ENCODE measurements at regions not wholly inside any gene's neighbourhood (a gene's known extent, or its start where the extent isn't known, plus 50 kb on each side); places are given as distances from the start of the nearest gene placed in this dataset.

DNA sequence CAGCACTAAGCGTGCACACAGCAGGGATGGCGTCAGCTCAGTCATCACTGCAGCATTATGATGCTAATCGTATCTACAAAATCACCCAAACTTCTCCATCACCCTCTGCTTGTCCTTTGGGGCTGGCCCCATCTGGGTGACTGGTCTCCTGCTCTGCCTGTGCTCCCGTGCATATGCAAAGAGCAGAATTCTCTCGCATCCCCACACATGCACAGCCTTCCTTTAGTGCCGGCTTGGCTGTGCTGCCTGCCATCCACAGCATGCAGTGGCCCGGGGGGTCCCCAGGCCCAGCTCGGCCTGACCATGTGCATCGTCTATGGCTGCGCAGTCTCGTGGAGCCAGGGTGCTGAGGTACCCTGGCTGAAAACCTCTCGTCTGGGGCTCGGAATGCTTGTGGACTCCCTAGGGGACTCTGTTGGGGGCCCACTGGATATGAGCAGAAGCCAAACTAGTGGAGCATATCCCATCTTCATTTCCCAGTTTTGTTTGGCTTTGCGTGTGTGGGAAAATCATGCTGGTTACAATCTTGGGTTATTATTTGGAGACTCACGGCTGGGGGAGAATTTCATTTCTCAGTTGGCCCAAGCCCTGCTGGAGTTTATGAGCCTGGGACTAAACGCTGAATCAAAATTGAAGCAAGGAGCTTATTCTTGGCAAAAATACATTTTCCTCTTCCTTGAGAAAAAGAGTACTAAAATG is 70.9 kb upstream of the HS6ST1 start:
- Mint-ChIP-seq H3K27me3 (ENCODE audit: low read depth in 3 of 3) (peaks cover under 1 to 2% (median 2%) of the 10 kb centered on the region in 3 donors), H3K27ac (no peak overlapping the region), H3K4me3 (no peak overlapping the region), H3K9me3 (no peaks in the 10 kb centered on the region), H3K36me3 (no peaks in the 10 kb centered on the region), H3K4me1 (no peaks in the 10 kb centered on the region)
- DNase-seq, result no peak

DNA sequence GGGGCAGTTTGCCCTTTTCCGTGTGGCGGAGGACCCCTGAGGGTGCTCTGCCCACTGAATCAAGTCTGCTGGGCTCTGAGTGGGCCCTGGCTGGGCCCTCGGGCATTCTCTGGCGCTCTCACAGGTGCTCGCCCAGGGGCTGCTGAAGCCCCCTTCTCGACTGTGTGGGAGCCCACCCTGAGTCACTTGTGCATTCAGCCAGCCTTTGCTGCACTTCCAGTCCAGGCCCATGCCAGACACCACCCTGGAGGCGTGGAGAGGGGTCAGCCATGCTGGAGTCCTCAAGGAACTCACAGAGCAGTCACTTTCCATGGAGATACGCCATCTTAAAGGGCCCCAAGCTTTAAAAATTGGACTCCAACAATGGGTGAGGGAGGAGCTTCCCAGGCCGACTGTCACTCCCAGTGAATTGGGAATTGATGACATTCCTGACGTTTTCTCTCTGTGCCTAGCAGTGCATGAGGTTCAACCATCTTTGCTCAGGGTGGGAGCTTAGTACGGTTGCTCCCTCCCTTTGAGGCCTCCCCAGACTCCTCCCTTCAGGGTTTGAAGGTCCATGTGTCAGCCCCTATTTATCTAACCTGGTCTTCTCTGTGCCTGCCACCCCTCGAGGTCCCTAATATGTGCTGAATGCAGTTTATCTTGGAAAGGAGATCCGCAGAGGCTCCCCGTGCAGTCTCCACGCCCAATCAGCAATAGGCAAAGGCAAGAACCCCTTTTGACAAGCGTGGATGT is 71.8 kb upstream of the HS6ST1 start:
- H3K27ac Mint-ChIP-seq, result no peak overlapping the region
- H3K27me3 Mint-ChIP-seq (ENCODE audit: low read depth in 3 of 3), result peaks cover 0 to 2% (median 2%) of the 10 kb centered on the region in 3 donors
- no peak for DNase-seq
- no peak overlapping the region for H3K4me3 Mint-ChIP-seq
- no peaks in the 10 kb centered on the region for H3K4me1 Mint-ChIP-seq
- H3K9me3 Mint-ChIP-seq, result no peaks in the 10 kb centered on the region
- no peaks in the 10 kb centered on the region for H3K36me3 Mint-ChIP-seq

GRCh38 chr2:128390991-128391630 is 72.4 kb upstream of the HS6ST1 start:
- no peaks in the 10 kb centered on the region for H3K9me3 Mint-ChIP-seq
- H3K4me1 Mint-ChIP-seq, result no peaks in the 10 kb centered on the region
- H3K27me3 Mint-ChIP-seq (ENCODE audit: low read depth in 3 of 3), result peaks cover 0 to 2% (median 2%) of the 10 kb centered on the region in 3 donors
- H3K36me3 Mint-ChIP-seq, result no peaks in the 10 kb centered on the region
- H3K27ac Mint-ChIP-seq, result no peak overlapping the region
- DNase-seq, result no peak
- H3K4me3 Mint-ChIP-seq, result no peak overlapping the region

DNA sequence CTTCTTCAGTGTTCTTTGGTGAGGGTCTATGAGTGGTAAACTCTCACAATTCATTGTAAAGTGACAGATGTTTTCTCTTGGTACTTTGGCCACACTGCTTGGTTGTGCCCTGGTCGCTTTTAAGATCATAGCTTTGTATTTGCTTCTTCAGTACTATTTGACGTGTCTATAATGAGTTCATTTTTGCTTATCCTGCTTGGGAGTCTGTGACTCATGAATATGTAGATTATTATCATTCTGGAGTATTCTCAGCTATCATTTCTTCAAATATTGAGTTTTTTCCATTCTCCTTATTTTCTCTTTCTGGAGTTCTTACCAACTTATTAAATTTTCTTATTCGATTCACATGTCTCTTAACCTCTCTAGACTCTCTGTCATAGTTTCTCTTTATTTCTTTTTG is 73.0 kb upstream of the HS6ST1 start:
- H3K27ac Mint-ChIP-seq, result no peak overlapping the region

GRCh38 chr2:128392207-128392606 is 73.5 kb upstream of the HS6ST1 start:
- H3K9me3 Mint-ChIP-seq, result no peaks in the 10 kb centered on the region
- H3K27me3 Mint-ChIP-seq (ENCODE audit: low read depth in 3 of 3), result peaks cover 0 to 2% (median 2%) of the 10 kb centered on the region in 3 donors
- H3K4me3 Mint-ChIP-seq, result no peak overlapping the region
- H3K4me1 Mint-ChIP-seq, result no peaks in the 10 kb centered on the region
- H3K27ac Mint-ChIP-seq, result no peak overlapping the region
- DNase-seq, result no peak
- H3K36me3 Mint-ChIP-seq, result no peaks in the 10 kb centered on the region

More for the DNA sequence above, 73.0 kb upstream of the HS6ST1 start:
- no peak for DNase-seq
- no peaks in the 10 kb centered on the region for H3K36me3 Mint-ChIP-seq
- no peaks in the 10 kb centered on the region for H3K9me3 Mint-ChIP-seq
- no peak overlapping the region for H3K4me3 Mint-ChIP-seq
- H3K4me1 Mint-ChIP-seq, result no peaks in the 10 kb centered on the region
- H3K27me3 Mint-ChIP-seq (ENCODE audit: low read depth in 3 of 3), result peaks cover 0 to 2% (median 2%) of the 10 kb centered on the region in 3 donors

DNA sequence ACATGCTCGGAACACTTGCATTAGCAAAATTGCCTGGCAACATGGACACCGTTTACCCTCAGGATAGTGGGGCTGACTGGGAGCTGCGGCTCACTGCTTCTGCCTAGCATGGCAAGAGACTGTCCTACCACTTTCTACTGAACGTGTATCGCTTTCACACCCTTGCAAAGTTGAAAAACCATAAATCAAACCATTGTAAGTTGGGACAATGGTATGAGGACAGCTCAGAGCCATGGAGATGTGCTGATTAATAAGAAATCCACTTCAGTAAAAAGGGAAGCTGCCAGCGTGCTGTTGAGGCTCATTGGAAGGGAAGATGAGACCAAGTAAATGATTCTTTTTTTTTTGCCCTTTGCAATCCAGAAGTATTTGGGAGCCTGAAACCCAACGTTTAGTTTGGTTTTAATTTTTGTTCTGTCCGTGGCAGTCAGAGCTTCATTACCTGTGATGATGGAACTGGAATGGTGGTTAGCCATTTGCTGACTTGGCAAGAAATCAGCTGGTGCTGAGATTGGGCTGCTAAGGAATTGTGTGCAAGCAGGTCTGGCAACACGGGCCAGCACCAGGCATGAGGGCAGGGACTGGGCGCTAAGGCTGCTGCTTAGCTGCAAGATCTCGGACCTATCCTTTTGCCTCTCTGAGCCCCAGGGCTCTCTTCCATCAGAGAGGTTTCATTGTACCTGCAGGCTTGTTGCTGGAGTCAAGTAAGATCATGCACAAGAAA is 75.5 kb upstream of the HS6ST1 start:
- H3K36me3 Mint-ChIP-seq, result no peaks in the 10 kb centered on the region

DNA sequence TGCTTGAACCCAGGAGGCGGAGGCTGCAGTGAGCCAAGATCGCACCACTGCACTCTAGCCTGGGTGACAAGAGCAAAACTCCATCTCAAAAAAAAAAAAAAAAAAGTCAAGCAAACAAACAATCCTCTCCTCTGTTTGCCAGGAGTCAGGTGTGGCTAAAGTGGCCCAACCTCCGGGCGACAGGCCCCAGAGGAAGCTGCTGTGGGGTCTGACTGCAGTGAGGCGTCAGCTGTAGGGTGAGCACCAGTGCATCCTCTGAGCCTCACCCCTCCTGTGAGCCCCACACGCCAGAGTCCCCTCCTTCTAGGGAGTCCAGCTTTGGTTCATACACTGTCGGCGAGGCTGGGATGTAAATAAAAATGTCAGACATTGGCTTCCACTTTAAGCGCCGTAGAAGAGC is 76.5 kb upstream of the HS6ST1 start:
- no peak for DNase-seq
- Mint-ChIP-seq H3K36me3 (no peaks in the 10 kb centered on the region), H3K9me3 (no peaks in the 10 kb centered on the region), H3K4me1 (no peaks in the 10 kb centered on the region), H3K4me3 (no peak overlapping the region), H3K27me3 (ENCODE audit: low read depth in 3 of 3) (peaks cover 0 to 9% (median 3%) of the 10 kb centered on the region in 3 donors), H3K27ac (no peak overlapping the region)

More for the DNA sequence above, 75.5 kb upstream of the HS6ST1 start:
- Mint-ChIP-seq H3K4me3 (no peak overlapping the region), H3K9me3 (no peaks in the 10 kb centered on the region), H3K27me3 (ENCODE audit: low read depth in 3 of 3) (peaks cover 0 to 4% (median 3%) of the 10 kb centered on the region in 3 donors), H3K27ac (no peak overlapping the region), H3K4me1 (no peaks in the 10 kb centered on the region)
- no peak for DNase-seq

- Mint-ChIP-seq H3K4me3 (no peak overlapping the region), H3K36me3 (no peaks in the 10 kb centered on the region), H3K27ac (no peak overlapping the region), H3K4me1 (no peaks in the 10 kb centered on the region), H3K27me3 (ENCODE audit: low read depth in 3 of 3) (peaks cover 0 to 9% (median 3%) of the 10 kb centered on the region in 3 donors), H3K9me3 (no peaks in the 10 kb centered on the region)
- no peak for DNase-seq
Observed at GRCh38 chr2:128395640-128396499, 77.2 kb upstream of the HS6ST1 start.

DNA sequence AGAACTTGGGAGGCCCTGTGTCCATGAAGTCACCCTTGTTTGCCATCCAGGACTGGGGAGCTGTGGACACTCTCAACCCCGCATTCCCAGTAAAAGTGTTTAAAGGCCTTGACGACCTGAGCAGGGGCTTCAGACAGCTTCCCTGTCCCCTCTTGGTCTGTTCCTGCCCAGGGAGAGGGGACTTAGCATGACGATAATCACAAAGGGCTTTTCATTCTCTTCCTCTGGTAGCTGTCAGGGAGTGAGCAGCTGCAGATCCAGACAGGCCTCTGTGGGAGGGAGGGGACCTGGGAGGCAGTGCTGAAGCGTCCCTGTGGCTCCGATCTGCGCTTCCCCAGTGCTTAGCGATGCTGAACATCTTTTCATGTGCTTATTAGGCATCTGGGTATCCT is 77.8 kb upstream of the HS6ST1 start:
- H3K27me3 Mint-ChIP-seq (ENCODE audit: low read depth in 3 of 3), result peaks cover 0 to 9% (median 3%) of the 10 kb centered on the region in 3 donors
- H3K27ac Mint-ChIP-seq, result no peak overlapping the region
- H3K4me3 Mint-ChIP-seq, result no peak overlapping the region
- no peaks in the 10 kb centered on the region for H3K4me1 Mint-ChIP-seq
- no peaks in the 10 kb centered on the region for H3K36me3 Mint-ChIP-seq
- no peaks in the 10 kb centered on the region for H3K9me3 Mint-ChIP-seq
- DNase-seq, result no peak

DNA sequence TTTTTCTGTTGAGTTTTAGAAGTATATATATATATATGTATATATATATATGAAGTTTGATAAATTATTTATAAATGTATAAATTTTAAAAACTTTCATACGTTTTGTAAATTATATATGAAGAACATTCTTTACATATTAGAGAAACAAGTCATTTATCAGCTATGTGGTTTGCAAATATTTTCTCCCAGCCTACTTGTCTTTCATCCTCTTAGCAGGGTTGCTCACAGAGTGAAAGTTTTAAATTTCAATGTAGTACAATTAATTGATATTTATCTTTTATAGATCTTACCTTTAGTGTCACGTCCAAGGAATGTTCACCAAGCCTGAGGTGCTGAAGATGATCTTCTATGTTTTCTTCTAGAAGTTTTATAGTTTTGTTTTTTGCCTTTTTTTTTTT is 78.3 kb upstream of the HS6ST1 start:
- Mint-ChIP-seq H3K9me3 (no peaks in the 10 kb centered on the region), H3K4me3 (no peak overlapping the region), H3K36me3 (no peaks in the 10 kb centered on the region), H3K27me3 (ENCODE audit: low read depth in 3 of 3) (peaks cover 0 to 9% (median 3%) of the 10 kb centered on the region in 3 donors), H3K4me1 (no peaks in the 10 kb centered on the region), H3K27ac (no peak overlapping the region)
- no peak for DNase-seq

- Mint-ChIP-seq H3K27ac (no peak overlapping the region), H3K9me3 (no peaks in the 10 kb centered on the region), H3K4me1 (no peaks in the 10 kb centered on the region), H3K4me3 (no peak overlapping the region), H3K36me3 (no peaks in the 10 kb centered on the region), H3K27me3 (ENCODE audit: low read depth in 3 of 3) (peaks cover 1 to 18% (median 3%) of the 10 kb centered on the region in 3 donors)
- no peak for DNase-seq
Observed at GRCh38 chr2:128399256-128399655, 80.6 kb upstream of the HS6ST1 start.

DNA sequence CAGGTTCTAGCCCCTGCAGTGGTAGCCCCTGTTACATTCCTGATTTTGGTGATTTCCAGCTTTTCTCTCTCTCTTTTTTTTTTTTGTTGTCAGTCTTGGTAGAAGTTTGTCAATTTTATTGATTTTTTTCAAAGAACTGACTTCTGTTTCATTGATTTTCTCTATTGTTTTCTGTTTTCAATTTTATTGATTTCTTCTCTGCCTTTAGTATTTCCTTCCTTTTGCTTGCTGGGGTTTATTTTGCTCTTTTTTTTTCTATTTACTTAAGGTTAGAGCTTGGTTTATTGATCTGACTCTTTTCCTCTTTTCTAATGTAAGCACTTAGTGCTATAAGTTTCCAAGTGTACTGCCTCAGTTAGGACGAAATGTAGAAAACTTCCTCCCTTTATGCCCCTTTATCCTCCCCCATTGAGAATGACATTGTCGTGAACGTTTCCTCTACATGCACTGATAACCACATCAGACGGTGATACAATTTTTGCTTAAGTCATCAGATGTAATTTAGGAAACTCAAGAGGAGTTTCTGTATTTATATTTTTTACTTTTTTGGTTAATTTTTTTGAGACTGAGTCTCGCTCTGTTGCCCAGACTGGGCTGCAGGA is 81.1 kb upstream of the HS6ST1 start:
- Mint-ChIP-seq H3K27ac (no peak overlapping the region), H3K9me3 (no peaks in the 10 kb centered on the region), H3K4me1 (no peaks in the 10 kb centered on the region), H3K27me3 (ENCODE audit: low read depth in 3 of 3) (peaks cover 1 to 18% (median 3%) of the 10 kb centered on the region in 3 donors), H3K36me3 (no peaks in the 10 kb centered on the region), H3K4me3 (no peak overlapping the region)
- no peak for DNase-seq

DNA sequence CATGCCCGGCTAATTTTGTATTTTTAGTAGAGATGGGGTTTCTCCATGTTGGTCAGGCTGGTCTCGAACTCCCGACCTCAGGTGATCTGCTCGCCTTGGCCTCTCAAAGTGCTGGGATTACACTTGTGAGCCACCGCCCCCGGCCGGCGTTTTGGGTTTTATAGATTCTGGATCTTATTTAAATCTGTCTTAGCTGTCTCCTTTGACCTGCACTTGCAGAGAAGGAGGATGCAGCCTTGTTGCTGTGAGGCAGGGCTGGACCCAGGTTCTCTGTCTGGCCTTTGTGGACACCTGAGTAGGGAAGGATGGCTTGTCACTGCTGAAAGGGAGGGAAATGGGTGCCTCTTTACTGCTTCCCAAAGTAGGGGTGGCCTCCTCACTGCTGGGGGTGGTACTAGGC is 83.0 kb upstream of the HS6ST1 start:
- Mint-ChIP-seq H3K4me1 (no peaks in the 10 kb centered on the region), H3K27ac (no peak overlapping the region), H3K4me3 (no peak overlapping the region), H3K36me3 (no peaks in the 10 kb centered on the region), H3K27me3 (ENCODE audit: low read depth in 3 of 3) (peaks cover 1 to 20% (median 3%) of the 10 kb centered on the region in 3 donors), H3K9me3 (no peaks in the 10 kb centered on the region)
- no peak for DNase-seq
